ENCODE measurements at regions not wholly inside any gene's neighbourhood (a gene's known extent, or its start where the extent isn't known, plus 50 kb on each side); places are given as distances from the start of the nearest gene placed in this dataset.

GRCh38 chr6:106035655-106036054, 50.5 kb upstream of the PRDM1 start:
- no peak for DNase-seq

- no peak for DNase-seq
Observed at GRCh38 chr6:106033806-106034205, 52.3 kb upstream of the PRDM1 start.

- DNase-seq, result no peak
Observed at GRCh38 chr6:106027758-106028157, 58.4 kb upstream of the PRDM1 start.

GRCh38 chr6:106026748-106027715, 59.1 kb upstream of the PRDM1 start:
- DNase-seq, result no peak

GRCh38 chr6:106025655-106026054, 60.5 kb upstream of the PRDM1 start:
- no peak for DNase-seq

- no peak for DNase-seq
Observed at GRCh38 chr6:106022801-106023200, 63.3 kb upstream of the PRDM1 start.

- DNase-seq, result no peak
Observed at GRCh38 chr6:106017454-106017853, 68.7 kb upstream of the PRDM1 start.

- no peak for DNase-seq
Observed at GRCh38 chr6:106014955-106015354, 71.2 kb upstream of the PRDM1 start.

- DNase-seq, result no peak
Observed at GRCh38 chr6:106011476-106011875, 74.7 kb upstream of the PRDM1 start.

- DNase-seq, result no peak
Observed at GRCh38 chr6:106005954-106006353, 80.2 kb upstream of the PRDM1 start.

- DNase-seq, result no peak
Observed at GRCh38 chr6:106005013-106005412, 81.1 kb upstream of the PRDM1 start.

- DNase-seq, result no peak
Observed at GRCh38 chr6:106003268-106003987, 82.7 kb upstream of the PRDM1 start.

- no peak for DNase-seq
Observed at GRCh38 chr6:106002005-106002404, 84.1 kb upstream of the PRDM1 start.

GRCh38 chr6:106000935-106001334, 85.2 kb upstream of the PRDM1 start:
- no peak for DNase-seq

- peak; percentile 25 for DNase-seq
Observed at GRCh38 chr6:105997482-105997881, 88.7 kb upstream of the PRDM1 start.

- no peak for DNase-seq
Observed at GRCh38 chr6:105995391-105995865, 90.7 kb upstream of the PRDM1 start.

- DNase-seq, result peak; percentile 58
Observed at GRCh38 chr6:105994591-105995390, 91.3 kb upstream of the PRDM1 start.

GRCh38 chr6:105994118-105994590, 92.0 kb upstream of the PRDM1 start:
- peak; percentile 34 for DNase-seq

- peak; percentile 43 for DNase-seq
Observed at GRCh38 chr6:105993341-105994117, 92.6 kb upstream of the PRDM1 start.

- peak; percentile 89 for DNase-seq
Observed at GRCh38 chr6:105992315-105992961, 93.7 kb upstream of the PRDM1 start.

- DNase-seq, result no peak
Observed at GRCh38 chr6:105991561-105992314, 94.4 kb upstream of the PRDM1 start.

Data from RPMI8226 (cell line).